ENCODE measurements at regions not wholly inside any gene's neighbourhood (a gene's known extent, or its start where the extent isn't known, plus 50 kb on each side); places are given as distances from the start of the nearest gene placed in this dataset.
"Not testable (repeated sequence)": the region's sequence is repeated elsewhere in the genome, so short reads cannot be mapped to it uniquely, and the experiment has no call there.

DNA sequence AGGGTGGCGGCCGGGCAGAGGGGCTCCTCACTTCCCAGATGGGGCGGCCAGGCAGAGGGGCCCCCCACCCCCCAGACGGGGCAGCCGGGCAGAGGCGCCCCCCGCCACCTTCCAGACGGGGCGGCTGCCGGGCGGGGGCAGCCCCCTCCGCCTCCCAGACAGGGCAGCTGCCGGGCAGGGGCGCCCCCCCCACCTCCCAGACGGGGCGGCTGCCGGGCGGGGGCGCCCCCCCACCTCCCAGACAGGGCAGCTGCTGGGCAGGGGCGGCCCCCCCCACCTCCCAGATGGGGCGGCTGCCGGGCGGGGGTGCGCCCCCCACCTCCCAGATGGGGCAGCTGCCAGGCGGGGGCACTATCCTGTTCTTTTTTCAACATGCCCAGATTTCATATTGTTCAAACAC, 78.2 kb upstream of the DST start:
- no peak overlapping the region for H3K4me3 Mint-ChIP-seq
- no peak overlapping the region for H3K27ac Mint-ChIP-seq

DNA sequence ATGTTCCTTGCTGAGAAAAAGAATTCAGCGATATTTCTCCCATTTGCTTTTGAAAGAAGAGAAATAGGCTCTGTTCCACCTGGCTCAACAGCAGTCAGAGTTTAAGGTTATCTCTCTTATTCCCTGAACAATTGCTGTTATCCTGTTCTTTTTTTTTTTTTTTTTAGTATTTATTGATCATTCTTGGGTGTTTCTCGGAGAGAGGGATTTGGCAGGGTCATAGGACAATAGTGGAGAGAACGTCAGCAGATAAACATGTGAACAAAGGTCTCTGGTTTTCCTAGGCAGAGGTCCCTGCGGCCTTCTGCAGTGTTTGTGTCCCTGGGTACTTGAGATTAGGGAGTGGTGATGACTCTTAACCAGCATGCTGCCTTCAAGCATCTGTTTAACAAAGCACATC, 77.5 kb upstream of the DST start:
- H3K36me3 Mint-ChIP-seq (ENCODE audit: low read depth); H3K4me1 Mint-ChIP-seq (ENCODE audit: low read depth); H3K4me3 Mint-ChIP-seq; intact Hi-C loops (cut with micrococcal nuclease); H3K9me3 Mint-ChIP-seq; H3K27me3 Mint-ChIP-seq; H3K27ac Mint-ChIP-seq: not testable (repeated sequence)

More for the DNA sequence above, 78.2 kb upstream of the DST start:
- Mint-ChIP-seq H3K4me1 (ENCODE audit: low read depth) (peaks cover 5% of the 10 kb centered on the region), H3K36me3 (ENCODE audit: low read depth) (no peaks in the 10 kb centered on the region), H3K27me3 (no peaks in the 10 kb centered on the region), H3K9me3 (peaks cover 8% of the 10 kb centered on the region)
- intact Hi-C loops (cut with micrococcal nuclease) = no loop called here

DNA sequence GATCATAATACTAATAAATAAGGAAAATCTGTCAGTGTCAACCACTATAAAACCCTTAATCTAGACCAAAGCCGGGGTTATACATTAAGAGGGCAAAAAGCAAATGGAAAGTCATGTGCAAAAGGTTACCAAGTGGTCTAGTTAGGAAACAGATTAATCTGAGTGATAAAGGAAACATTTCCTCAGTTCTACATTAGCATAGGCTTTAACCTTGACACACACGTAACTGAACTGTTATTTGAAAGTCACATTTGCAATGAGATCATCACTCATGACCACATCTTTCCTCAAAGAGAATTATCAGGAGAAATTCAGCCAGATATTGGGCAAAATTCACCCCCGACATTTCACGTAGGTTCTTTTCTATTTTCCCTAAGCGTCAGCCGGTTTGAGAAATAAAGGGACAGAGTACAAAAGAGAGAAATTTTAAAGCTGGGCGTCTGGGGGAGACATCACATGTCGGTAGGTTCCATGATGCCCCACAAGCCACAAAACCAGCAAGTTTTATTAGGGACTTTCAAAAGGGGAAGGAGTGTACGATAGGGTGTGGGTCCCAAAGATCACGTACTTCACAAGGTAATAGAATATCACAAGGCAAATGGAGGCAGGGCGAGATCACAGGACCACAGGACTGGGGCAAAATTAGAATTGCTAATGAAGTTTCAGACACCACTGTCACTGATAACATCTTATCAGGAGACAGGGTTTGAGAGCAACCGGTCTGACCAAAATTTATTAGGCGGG, 76.8 kb upstream of the DST start:
- H3K27me3 Mint-ChIP-seq; H3K9me3 Mint-ChIP-seq; H3K4me3 Mint-ChIP-seq; H3K4me1 Mint-ChIP-seq (ENCODE audit: low read depth); intact Hi-C loops (cut with micrococcal nuclease); H3K36me3 Mint-ChIP-seq (ENCODE audit: low read depth): not testable (repeated sequence)
- peak overlapping the region; percentile 58 for H3K27ac Mint-ChIP-seq

DNA sequence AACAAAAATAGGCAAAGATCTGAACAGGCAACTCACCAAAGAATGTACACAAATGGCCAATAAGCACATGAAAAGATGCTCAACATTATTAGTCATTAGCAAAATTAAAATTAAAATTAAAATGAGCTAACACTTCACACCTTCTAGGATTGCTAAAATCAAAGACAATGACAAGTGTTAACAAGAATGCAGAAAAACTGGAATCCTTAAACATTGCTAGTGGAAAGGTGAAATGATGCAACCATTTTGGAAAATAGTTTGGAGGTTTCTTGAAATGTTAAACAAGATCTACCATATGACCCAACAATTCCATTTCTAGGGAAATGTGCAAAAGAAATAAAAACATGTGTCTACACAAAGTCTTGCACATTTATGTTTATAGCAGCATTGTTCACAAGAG, 75.5 kb upstream of the DST start:
- peaks cover 5% of the 10 kb centered on the region for H3K4me1 Mint-ChIP-seq (ENCODE audit: low read depth)
- intact Hi-C loops (cut with micrococcal nuclease) = no loop called here
- no peak overlapping the region for H3K4me3 Mint-ChIP-seq
- no peak overlapping the region for H3K27ac Mint-ChIP-seq
- peaks cover 8% of the 10 kb centered on the region for H3K9me3 Mint-ChIP-seq
- no peaks in the 10 kb centered on the region for H3K27me3 Mint-ChIP-seq
- no peaks in the 10 kb centered on the region for H3K36me3 Mint-ChIP-seq (ENCODE audit: low read depth)

DNA sequence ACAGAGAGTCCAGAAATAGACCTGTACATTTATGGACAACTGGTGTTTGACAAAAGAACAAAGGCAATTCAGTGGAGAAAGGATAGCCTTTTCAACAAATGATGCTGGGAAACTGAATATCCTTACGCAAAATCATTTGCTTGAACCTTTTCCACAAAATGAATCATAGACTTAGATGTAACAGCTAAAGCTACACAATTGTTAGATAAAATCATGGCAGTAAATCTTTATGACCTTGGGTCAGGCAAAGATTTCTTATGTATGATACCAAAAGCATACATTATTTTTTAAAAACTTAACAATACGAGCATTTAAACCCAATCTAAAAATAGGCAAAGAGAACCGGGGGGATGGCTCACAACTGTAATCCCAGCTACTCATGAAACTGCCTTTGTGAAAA, 73.5 kb upstream of the DST start:
- Mint-ChIP-seq H3K27ac (no peak overlapping the region), H3K27me3 (no peaks in the 10 kb centered on the region), H3K36me3 (ENCODE audit: low read depth) (no peaks in the 10 kb centered on the region), H3K4me1 (ENCODE audit: low read depth) (peaks cover 5% of the 10 kb centered on the region), H3K9me3 (peaks cover 8% of the 10 kb centered on the region), H3K4me3 (no peak overlapping the region)
- intact Hi-C loops (cut with micrococcal nuclease) = no loop called here

DNA sequence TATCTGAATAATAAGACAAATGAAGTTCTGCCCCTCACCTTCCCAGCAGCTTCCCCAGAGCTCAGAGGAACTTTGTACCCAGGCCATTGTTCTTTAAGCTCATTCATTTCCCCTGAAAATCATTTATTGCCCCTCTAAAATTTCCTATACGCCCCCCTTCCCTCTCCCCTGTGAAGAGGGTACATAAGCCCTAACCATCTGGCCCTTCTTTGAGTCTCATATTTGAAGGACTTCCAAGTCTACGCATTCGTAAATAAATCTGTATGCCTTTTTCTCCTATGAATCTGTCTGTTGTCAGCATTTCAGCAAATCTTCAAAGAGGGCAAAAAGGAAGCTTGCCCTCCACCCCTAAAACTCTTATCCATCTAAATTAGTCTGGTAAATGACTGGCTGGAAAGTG, 73.1 kb upstream of the DST start:
- peaks cover 5% of the 10 kb centered on the region for H3K4me1 Mint-ChIP-seq (ENCODE audit: low read depth)
- no peak overlapping the region for H3K27ac Mint-ChIP-seq
- H3K9me3 Mint-ChIP-seq = peaks cover 8% of the 10 kb centered on the region
- H3K36me3 Mint-ChIP-seq (ENCODE audit: low read depth) = no peaks in the 10 kb centered on the region
- intact Hi-C loops (cut with micrococcal nuclease) = no loop called here
- H3K27me3 Mint-ChIP-seq = no peaks in the 10 kb centered on the region
- no peak overlapping the region for H3K4me3 Mint-ChIP-seq

DNA sequence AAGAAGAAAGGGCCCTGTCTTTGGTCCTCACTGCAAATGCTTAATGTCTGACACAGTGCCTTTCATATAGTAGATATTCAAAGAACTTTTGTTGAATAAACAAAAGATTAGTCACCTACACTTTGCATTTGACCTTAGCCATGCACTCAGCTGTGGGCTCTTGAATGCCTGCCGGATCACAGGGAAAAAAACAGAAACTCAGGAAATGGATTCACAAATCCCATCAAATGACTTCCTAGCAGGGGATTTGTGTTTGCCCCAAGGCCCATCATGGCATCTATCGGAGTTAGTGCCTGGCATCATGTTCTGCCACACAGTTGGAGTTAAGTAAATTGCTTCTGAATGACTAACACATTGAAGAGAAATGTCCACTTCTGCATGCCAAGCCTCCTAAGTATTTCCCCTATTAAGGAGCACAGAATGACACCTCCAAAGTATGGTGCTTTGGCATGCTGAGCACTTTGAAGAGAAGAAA, 72.3 kb upstream of the DST start:
- H3K27ac Mint-ChIP-seq = no peak overlapping the region
- peaks cover 8% of the 10 kb centered on the region for H3K9me3 Mint-ChIP-seq
- peaks cover 5% of the 10 kb centered on the region for H3K4me1 Mint-ChIP-seq (ENCODE audit: low read depth)
- H3K27me3 Mint-ChIP-seq = no peaks in the 10 kb centered on the region
- no peaks in the 10 kb centered on the region for H3K36me3 Mint-ChIP-seq (ENCODE audit: low read depth)
- intact Hi-C loops (cut with micrococcal nuclease) = no loop called here
- no peak overlapping the region for H3K4me3 Mint-ChIP-seq

DNA sequence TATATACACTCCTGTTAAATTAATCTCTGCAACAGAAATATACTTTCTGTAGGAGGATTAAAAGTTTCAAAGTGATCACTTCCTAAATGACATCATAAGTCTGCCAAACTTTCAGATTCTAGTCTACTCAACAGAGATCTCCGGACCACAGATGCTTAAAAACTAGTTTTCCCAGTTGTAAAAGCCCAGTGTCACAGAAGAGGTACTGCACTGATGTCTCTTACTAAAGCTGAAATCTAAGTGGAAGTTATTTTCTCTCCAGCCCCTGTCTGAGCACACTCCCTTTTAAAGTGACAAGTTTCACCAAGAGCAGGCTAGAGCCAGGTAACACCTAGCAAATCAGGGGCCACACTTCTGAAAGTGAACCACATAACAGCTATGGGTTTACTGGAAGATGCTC, 71.6 kb upstream of the DST start:
- H3K4me3 Mint-ChIP-seq = no peak overlapping the region
- no peak overlapping the region for H3K27ac Mint-ChIP-seq
- intact Hi-C loops (cut with micrococcal nuclease) = no loop called here
- H3K4me1 Mint-ChIP-seq (ENCODE audit: low read depth) = peaks cover under 1% of the 10 kb centered on the region
- H3K36me3 Mint-ChIP-seq (ENCODE audit: low read depth) = no peaks in the 10 kb centered on the region
- peaks cover under 1% of the 10 kb centered on the region for H3K9me3 Mint-ChIP-seq
- no peaks in the 10 kb centered on the region for H3K27me3 Mint-ChIP-seq

DNA sequence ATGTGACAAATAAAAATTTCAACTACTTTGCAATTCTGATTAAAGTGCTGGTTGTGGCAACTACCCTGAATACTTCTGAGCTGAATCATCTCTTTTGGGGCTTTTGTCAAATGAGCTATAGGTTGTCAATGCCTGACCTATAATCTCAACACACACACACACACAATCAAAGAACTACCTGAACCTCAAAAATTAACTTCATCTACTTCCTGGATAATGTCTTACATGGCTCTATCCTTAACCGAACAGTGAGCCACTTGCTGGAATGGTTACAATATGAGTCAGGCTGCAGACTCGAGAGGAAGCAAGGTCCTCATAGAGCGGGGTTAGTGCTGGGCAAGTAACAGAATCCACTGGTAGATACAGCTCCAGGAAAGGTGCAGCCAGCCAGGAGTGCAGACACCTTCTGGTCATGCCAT, 70.6 kb upstream of the DST start:
- Mint-ChIP-seq H3K4me3 (no peak overlapping the region), H3K9me3 (no peaks in the 10 kb centered on the region), H3K27me3 (no peaks in the 10 kb centered on the region), H3K36me3 (ENCODE audit: low read depth) (no peaks in the 10 kb centered on the region), H3K27ac (no peak overlapping the region), H3K4me1 (ENCODE audit: low read depth) (peaks cover 7% of the 10 kb centered on the region)
- intact Hi-C loops (cut with micrococcal nuclease) = no loop called here

DNA sequence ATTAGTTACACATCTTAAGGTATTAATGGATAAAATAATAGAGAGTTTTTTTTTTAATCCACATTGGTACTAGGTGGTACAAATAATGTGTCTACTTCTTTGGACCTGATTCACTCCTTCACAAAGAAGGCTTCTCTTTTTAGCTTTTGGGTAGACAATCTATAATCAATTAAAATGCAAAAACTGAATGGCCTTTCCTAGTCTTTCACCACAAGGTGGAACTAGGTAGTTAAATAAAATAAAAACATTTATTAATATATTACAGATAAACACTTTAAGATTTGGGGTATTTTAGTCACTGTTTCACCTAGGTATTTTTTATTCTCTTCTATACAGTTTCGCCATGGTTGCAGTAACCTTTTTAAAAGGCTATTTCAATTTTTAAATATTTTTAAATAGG, 68.3 kb upstream of the DST start:
- Mint-ChIP-seq H3K27me3 (no peaks in the 10 kb centered on the region), H3K9me3 (no peaks in the 10 kb centered on the region), H3K27ac (no peak overlapping the region), H3K4me3 (no peak overlapping the region), H3K4me1 (ENCODE audit: low read depth) (peaks cover 7% of the 10 kb centered on the region), H3K36me3 (ENCODE audit: low read depth) (no peaks in the 10 kb centered on the region)
- intact Hi-C loops (cut with micrococcal nuclease) = no loop called here

DNA sequence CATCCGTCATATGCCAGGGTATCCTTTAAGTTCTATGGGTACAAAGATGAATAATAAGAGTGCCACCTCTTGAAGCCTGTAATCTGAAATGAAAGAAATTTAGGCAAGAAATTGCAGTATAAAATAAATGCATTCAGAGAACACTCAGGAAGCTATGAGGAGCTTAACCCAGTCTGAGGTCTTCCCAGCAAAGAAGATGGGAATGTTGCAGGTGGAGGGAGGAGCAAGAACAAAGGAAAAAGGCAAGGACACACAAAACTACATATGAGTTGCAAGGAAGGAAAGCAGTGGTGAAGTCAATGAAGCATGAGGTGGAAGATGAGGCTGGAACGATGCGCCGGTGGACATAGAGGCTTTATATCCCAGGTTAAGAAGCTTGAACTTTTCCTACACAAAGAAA, 67.0 kb upstream of the DST start:
- no peak overlapping the region for H3K27ac Mint-ChIP-seq
- no peaks in the 10 kb centered on the region for H3K27me3 Mint-ChIP-seq
- peaks cover 7% of the 10 kb centered on the region for H3K4me1 Mint-ChIP-seq (ENCODE audit: low read depth)
- no peaks in the 10 kb centered on the region for H3K9me3 Mint-ChIP-seq
- intact Hi-C loops (cut with micrococcal nuclease) = loop anchor here (2.0 kb wide), 2 partner anchors 47 to 141 kb away; no protein-coding TSS in a partner anchor
- no peak overlapping the region for H3K4me3 Mint-ChIP-seq
- no peaks in the 10 kb centered on the region for H3K36me3 Mint-ChIP-seq (ENCODE audit: low read depth)

DNA sequence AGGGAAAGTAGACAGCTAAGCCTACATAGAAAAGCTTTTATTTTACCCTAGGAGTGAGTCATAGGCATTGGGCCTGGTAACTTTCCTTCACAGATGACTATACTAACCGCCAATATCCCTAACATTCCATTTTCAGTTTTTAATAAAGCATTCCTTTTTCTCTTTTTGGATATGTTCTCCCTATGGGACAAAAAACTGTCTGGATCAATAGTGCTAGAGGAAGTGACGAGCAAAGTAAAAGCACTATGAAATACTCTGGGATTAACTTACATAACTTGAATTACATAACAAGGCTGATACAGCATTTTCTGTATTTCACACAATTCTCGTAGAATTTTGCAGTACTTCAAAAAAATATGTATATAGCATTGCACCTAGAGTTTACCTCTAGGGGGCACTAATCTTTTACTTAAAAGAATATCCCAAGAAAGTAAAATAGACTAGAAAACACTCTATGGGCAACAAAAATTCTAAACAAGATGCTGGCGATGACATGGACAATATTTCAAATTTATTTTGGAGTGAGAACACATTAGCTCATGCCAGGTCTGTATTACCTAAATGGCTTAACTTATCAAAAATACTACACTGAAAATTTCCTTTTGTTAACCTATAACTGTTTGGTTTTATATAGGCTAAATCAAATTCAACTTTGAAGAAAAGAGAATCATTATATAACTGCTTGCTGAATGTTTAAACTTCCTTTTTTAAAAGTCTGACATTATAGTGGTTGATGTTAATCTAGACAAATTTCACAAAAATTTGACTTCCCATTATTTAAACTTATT, 66.3 kb upstream of the DST start:
- peak overlapping the region; percentile 56 for H3K27ac Mint-ChIP-seq
- intact Hi-C loops (cut with micrococcal nuclease) = loop anchor here (2.0 kb wide), 2 partner anchors 48 to 142 kb away; no protein-coding TSS in a partner anchor
- no peaks in the 10 kb centered on the region for H3K27me3 Mint-ChIP-seq
- no peak overlapping the region for H3K4me3 Mint-ChIP-seq
- no peaks in the 10 kb centered on the region for H3K9me3 Mint-ChIP-seq
- H3K4me1 Mint-ChIP-seq (ENCODE audit: low read depth) = peaks cover 7% of the 10 kb centered on the region
- H3K36me3 Mint-ChIP-seq (ENCODE audit: low read depth) = no peaks in the 10 kb centered on the region

DNA sequence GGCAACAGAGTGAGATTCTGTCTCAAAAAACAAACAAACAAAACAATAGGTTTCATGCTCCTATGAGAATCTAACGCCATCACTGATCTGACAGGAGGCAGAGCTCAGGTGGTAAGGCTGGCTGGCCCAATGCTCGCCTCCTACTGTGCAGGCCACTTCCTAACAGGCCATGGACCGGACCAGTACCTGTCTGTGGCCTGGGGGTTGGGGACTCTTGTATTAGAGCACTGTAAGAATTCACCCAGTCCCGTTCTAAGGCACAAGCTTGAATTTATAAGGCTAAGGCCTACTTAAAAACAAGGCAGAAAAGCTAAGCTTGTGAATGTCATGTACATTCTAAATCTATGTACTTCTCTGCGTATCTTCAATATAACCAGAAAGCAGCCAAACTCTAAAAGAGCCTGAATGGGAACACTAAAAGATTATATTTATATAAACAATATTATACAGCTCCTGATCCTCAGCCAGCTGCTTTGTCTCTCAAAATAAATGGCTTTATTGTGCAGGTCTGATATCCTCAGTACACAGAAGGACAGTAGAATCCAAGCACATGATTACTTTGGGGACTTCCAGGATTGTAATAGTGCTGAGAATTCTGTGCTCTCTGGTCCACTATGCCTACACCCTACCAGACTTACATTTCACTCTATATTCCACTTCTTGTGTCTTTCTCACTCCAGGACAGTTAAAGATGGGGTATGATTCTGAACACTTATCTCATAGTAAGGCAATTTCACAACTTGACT, 64.5 kb upstream of the DST start:
- Mint-ChIP-seq H3K4me3 (no peak overlapping the region), H3K27ac (no peak overlapping the region), H3K4me1 (ENCODE audit: low read depth) (peaks cover 7% of the 10 kb centered on the region), H3K36me3 (ENCODE audit: low read depth) (no peaks in the 10 kb centered on the region), H3K9me3 (no peaks in the 10 kb centered on the region), H3K27me3 (no peaks in the 10 kb centered on the region)
- intact Hi-C loops (cut with micrococcal nuclease) = no loop called here

DNA sequence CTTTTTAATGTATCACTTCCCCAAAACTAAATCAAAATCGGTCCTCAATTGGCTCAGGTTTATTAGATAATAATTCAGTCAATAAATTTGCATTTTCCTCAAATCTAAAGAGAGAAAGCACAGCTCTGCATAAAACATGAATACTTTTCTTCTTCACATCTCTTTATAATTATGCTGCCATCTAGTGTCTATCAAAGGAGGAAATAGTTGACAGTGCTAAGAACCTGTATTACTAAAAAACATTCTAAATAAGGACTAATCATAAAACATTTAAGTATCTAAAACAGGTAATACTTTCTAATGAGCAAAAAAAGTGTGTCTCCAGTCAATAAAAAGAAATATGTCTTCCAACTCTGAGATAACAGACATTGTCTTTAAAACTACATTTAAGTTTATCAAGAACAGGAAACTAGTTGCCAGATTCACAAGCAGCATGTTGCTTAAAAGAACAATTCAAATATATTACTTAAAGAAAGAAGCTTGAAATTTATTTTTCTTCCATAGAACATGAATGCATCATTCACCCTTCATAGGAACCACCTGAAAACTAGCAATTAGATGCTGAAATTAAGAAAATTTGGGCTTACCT, 56.5 kb upstream of the DST start:
- Mint-ChIP-seq H3K36me3 (ENCODE audit: low read depth) (peaks cover 15% of the 10 kb centered on the region), H3K9me3 (no peaks in the 10 kb centered on the region), H3K27me3 (no peaks in the 10 kb centered on the region), H3K4me3 (no peak overlapping the region), H3K4me1 (ENCODE audit: low read depth) (peaks cover 22% of the 10 kb centered on the region), H3K27ac (no peak overlapping the region)
- intact Hi-C loops (cut with micrococcal nuclease) = loop anchor here (1.0 to 5.0 kb wide), 2 partner anchors 62 to 342 kb away; no protein-coding TSS in a partner anchor
